SK-N-SH (cell line): ENCODE measurements at regions not wholly inside any gene's neighbourhood (a gene's known extent, or its start where the extent isn't known, plus 50 kb on each side); places are given as distances from the start of the nearest gene placed in this dataset.

ENCODE experiments used
- CTCF ChIA-PET: fragments of 300-600, 350-600 bp; formaldehyde crosslinking; extraction: SDS; loops from one replicate; lab custom pipeline; 2021; lab: Yijun Ruan, JAX
- POLR2A ChIA-PET: fragments of 350-600 bp; sonication (Branson Sonifier 250); formaldehyde crosslinking; extraction: SDS; loops from one replicate; lab custom pipeline; 2020; ENCODE audit warnings: antibody characterized with exemption, inconsistent platforms; lab: Yijun Ruan, JAX
- DNase-seq: peaks from one replicate; pipeline ENCODE4 v3.0.0; 2012
- H2AFZ ChIP-seq: fragments of 200-600 bp; sonication (generic); 2 replicates; pipeline ENCODE4 v1.8.1; 2016; ENCODE audit warnings: antibody characterized with exemption, mild to moderate bottlenecking, low read depth
- H3F3A ChIP-seq: fragments of 200-600 bp; sonication (generic); replicated peaks from 2 replicates; pipeline ENCODE3; 2016; ENCODE audit warnings: antibody characterized with exemption, mild to moderate bottlenecking; ENCODE audit not compliant: insufficient read depth
- H3K27ac ChIP-seq, 2 experiments: fragments of 200-500 bp in 1 of 2; fragments of 200-600 bp in 1 of 2; sonication (Bioruptor generic) in 1 of 2; sonication (generic), shearing (Covaris generic) in 1 of 2; 2 replicates each; pipeline versions ENCODE4 v1.5.1 to v1.6.1; 2014 to 2016; ENCODE audit warnings: low read depth in 2 of 2, inconsistent platforms in 1 of 2, low read length in 1 of 2, mild to moderate bottlenecking in 1 of 2, mixed read lengths in 1 of 2
- H3K27me3 ChIP-seq: fragments of 200-600 bp; sonication (generic), shearing (Covaris generic); 2 replicates; pipeline ENCODE4 v1.6.1; 2016; ENCODE audit warnings: mixed run types; ENCODE audit not compliant: insufficient read depth
- H3K36me3 ChIP-seq, 2 experiments: fragments of 200-500 bp in 1 of 2; fragments of 200-600 bp in 1 of 2; sonication (Bioruptor generic) in 1 of 2; sonication (generic) in 1 of 2; replicated peaks in 1 of 2; 2 replicates each; pipeline versions ENCODE3 to v1.5.1; 2014 to 2016; ENCODE audit warnings: low read length in 1 of 2, mild to moderate bottlenecking in 1 of 2; ENCODE audit not compliant: insufficient read depth in 2 of 2, control insufficient read depth in 1 of 2
- H3K4me1 ChIP-seq, 2 experiments: fragments of 200-500 bp in 1 of 2; fragments of 200-600 bp in 1 of 2; sonication (Bioruptor generic) in 1 of 2; sonication (generic), shearing (Covaris generic) in 1 of 2; 2 replicates each; pipeline versions ENCODE4 v1.5.1 to v1.6.1; 2014 to 2016; ENCODE audit warnings: low read depth in 1 of 2, low read length in 1 of 2, mixed run types in 1 of 2; ENCODE audit not compliant: insufficient read depth in 2 of 2, control insufficient read depth in 1 of 2
- H3K4me2 ChIP-seq: fragments of 200-600 bp; sonication (generic), shearing (Covaris generic); 2 replicates; pipeline ENCODE4 v1.6.1; 2017; ENCODE audit warnings: mixed run types
- H3K4me3 ChIP-seq, 2 experiments: fragments of 200-500 bp in 1 of 2; fragments of 200-600 bp in 1 of 2; sonication (Bioruptor generic) in 1 of 2; sonication (generic), shearing (Covaris generic) in 1 of 2; 2 replicates each; pipeline versions ENCODE4 v1.5.1 to v1.8.1; 2014 to 2016; ENCODE audit warnings: low read depth in 2 of 2, inconsistent platforms in 1 of 2, low read length in 1 of 2, mild to moderate bottlenecking in 1 of 2, mixed read lengths in 1 of 2, moderate library complexity in 1 of 2
- H3K79me2 ChIP-seq: fragments of 200-600 bp; sonication (generic); 2 replicates; pipeline ENCODE4 v1.8.1; 2017; ENCODE audit warnings: mild to moderate bottlenecking; ENCODE audit not compliant: insufficient read depth
- H3K9ac ChIP-seq: fragments of 200-600 bp; sonication (generic); 2 replicates; pipeline ENCODE4 v1.6.1; 2017; ENCODE audit warnings: mixed run types
- H3K9me2 ChIP-seq: fragments of 200-600 bp; sonication (generic); 2 replicates; pipeline ENCODE4 v1.6.1; 2017; ENCODE audit warnings: mixed run types
- H3K9me3 ChIP-seq: fragments of 200-600 bp; sonication (generic); 2 replicates; pipeline ENCODE4 v1.6.1; 2017; ENCODE audit warnings: mixed run types, mild to moderate bottlenecking, moderate library complexity
- H4K20me1 ChIP-seq: fragments of 200-600 bp; sonication (generic); 2 replicates; pipeline ENCODE4 v1.6.1; 2017; ENCODE audit warnings: mild to moderate bottlenecking, mixed run types; ENCODE audit not compliant: insufficient read depth
- CHD2 ChIP-seq: fragments of 150-350 bp; IDR thresholded peaks from 2 replicates; pipeline ENCODE4 v1.6.1; 2018; ENCODE audit warnings: low read length; ENCODE audit not compliant: partially characterized antibody
- ELF1 ChIP-seq: IDR thresholded peaks from 2 replicates; pipeline ENCODE4 v1.4.0; 2012
- EZH2phosphoT487 ChIP-seq: fragments of 200-600 bp; sonication (generic); IDR thresholded peaks from 2 replicates; pipeline ENCODE4 v1.6.1; 2017; ENCODE audit warnings: low read depth, mixed run types, mild to moderate bottlenecking, antibody characterized with exemption, moderate library complexity, borderline replicate concordance
- FOXJ3 ChIP-seq: sonication (generic); formaldehyde crosslinking; IDR thresholded peaks from 2 replicates; pipeline ENCODE4 v1.5.1; 2020; ENCODE audit warnings: mild to moderate bottlenecking, missing genetic modification reagents
- FOXM1 ChIP-seq: IDR thresholded peaks from 2 replicates; pipeline ENCODE4 v1.4.0; 2012; ENCODE audit warnings: low read depth, mild to moderate bottlenecking
- NFIC ChIP-seq: IDR thresholded peaks from 2 replicates; pipeline ENCODE4 v1.4.0; 2012; ENCODE audit warnings: borderline replicate concordance
- NRF1 ChIP-seq: IDR thresholded peaks from 2 replicates; pipeline ENCODE4 v1.6.1; 2012; ENCODE audit warnings: low read depth, mild to moderate bottlenecking, low read length
- POLR2AphosphoS5 ChIP-seq: IDR thresholded peaks from 2 replicates; pipeline ENCODE4 v1.6.1; 2012; ENCODE audit warnings: low read depth, low read length
- RAD21 ChIP-seq: IDR thresholded peaks from 2 replicates; pipeline ENCODE4 v1.6.1; 2012; ENCODE audit warnings: mild to moderate bottlenecking, low read length
- RCOR1 ChIP-seq: fragments of 150-350 bp; IDR thresholded peaks from 2 replicates; pipeline ENCODE4 v1.6.1; 2017; ENCODE audit warnings: antibody characterized with exemption, low read length
- RFX5 ChIP-seq: IDR thresholded peaks from 2 replicates; pipeline ENCODE4 v1.6.1; 2012; ENCODE audit warnings: mild to moderate bottlenecking, improper control_type of control experiment, low read length
- RXRA ChIP-seq: IDR thresholded peaks from 2 replicates; pipeline ENCODE4 v1.4.0; 2012; ENCODE audit warnings: low read depth, mild to moderate bottlenecking, borderline replicate concordance
- SIN3A ChIP-seq: IDR thresholded peaks from 2 replicates; pipeline ENCODE4 v1.6.1; 2012; ENCODE audit warnings: low read depth, mild to moderate bottlenecking, low read length, moderate library complexity, borderline replicate concordance
- SMC3 ChIP-seq: IDR thresholded peaks from 2 replicates; pipeline ENCODE4 v1.6.1; 2012; ENCODE audit warnings: low read depth, low read length, improper control_type of control experiment
- TAF1 ChIP-seq: IDR thresholded peaks from 2 replicates; pipeline ENCODE4 v1.6.1; 2012; ENCODE audit warnings: low read depth, mild to moderate bottlenecking, low read length, moderate library complexity, borderline replicate concordance
- TEAD4 ChIP-seq: IDR thresholded peaks from 2 replicates; pipeline ENCODE4 v1.4.0; 2012; ENCODE audit warnings: mild to moderate bottlenecking, borderline replicate concordance; ENCODE audit not compliant: insufficient read depth
- YY1 ChIP-seq: IDR thresholded peaks from 2 replicates; pipeline ENCODE4 v1.4.0; 2012; ENCODE audit warnings: low read depth, mild to moderate bottlenecking
- WGBS: methylation state at CpG from one replicate; pipeline ENCODE4 v1.1.6; 2017; ENCODE audit warnings: low lambda C conversion rate; 5-methylcytosine and 5-hydroxymethylcytosine counted together
- TF ChIP-seq, protein P1 (sequence below): fragments of 150-350 bp; IDR thresholded peaks from 2 replicates; pipeline ENCODE4 v1.6.1; 2016; ENCODE audit warnings: mild to moderate bottlenecking, low read depth, low read length
- TF ChIP-seq, protein P2 (sequence below): IDR thresholded peaks from 2 replicates; pipeline ENCODE4 v1.4.0; 2012; ENCODE audit warnings: low read depth
- TF ChIP-seq, protein P3 (sequence below): fragments of 200-600 bp; sonication (generic); IDR thresholded peaks from 2 replicates; pipeline ENCODE4 v1.6.1; 2017; ENCODE audit warnings: antibody characterized with exemption, mild to moderate bottlenecking, moderate library complexity
- TF ChIP-seq, protein P4 (sequence below): fragments of 150-350 bp; IDR thresholded peaks from 2 replicates; pipeline ENCODE4 v1.6.1; 2017; ENCODE audit warnings: antibody characterized with exemption, low read length, low read depth, borderline replicate concordance

DNA sequence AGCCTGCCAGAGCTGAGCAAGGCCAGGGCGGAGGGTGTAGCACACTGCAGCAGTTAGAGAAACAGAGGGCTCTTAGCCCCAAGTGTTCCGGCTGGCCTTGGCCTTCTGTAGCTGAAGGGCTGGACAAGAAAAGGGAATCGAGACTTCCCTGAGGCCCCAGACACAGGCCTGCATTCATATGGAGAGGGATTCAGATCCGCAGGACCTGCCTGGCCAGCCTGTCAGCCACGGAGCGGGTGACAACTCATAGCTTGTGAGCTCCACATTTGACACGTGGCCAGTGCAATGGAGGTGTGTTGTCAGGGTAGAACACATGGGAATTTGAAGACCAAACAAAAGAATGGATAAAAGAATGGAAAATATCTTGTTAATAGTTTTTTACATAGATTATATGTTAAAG is 182.2 kb upstream of the GSC start:
- 28% methylated on average over 7 of the region's 7 CpGs for WGBS
- no peaks in the 10 kb centered on the region for H3K27me3 ChIP-seq
- no peak overlapping the region for H2AFZ ChIP-seq
- no peak overlapping the region for H3K4me2 ChIP-seq
- no peak overlapping the region for H3K9ac ChIP-seq
- no peaks in the 10 kb centered on the region for H4K20me1 ChIP-seq
- CTCF ChIA-PET = interaction anchor here (0.6 kb wide), 1 partner anchor 58 kb away, joined by 3 read pairs; no protein-coding TSS in a partner anchor
- H3F3A ChIP-seq = no peaks in the 10 kb centered on the region
- no peaks in the 10 kb centered on the region for H3K9me2 ChIP-seq
- no peaks in the 10 kb centered on the region for H3K79me2 ChIP-seq
- no peaks in the 10 kb centered on the region for H3K36me3 ChIP-seq
- no peaks in the 10 kb centered on the region for H3K4me1 ChIP-seq
- no peak for DNase-seq
- no peaks in the 10 kb centered on the region for H3K9me3 ChIP-seq
- H3K4me3 ChIP-seq = no peak overlapping the region
- no peak overlapping the region for H3K27ac ChIP-seq
- POLR2A ChIA-PET = no interaction called here
- TF ChIP-seq POLR2AphosphoS5 (no peak), SMC3 (no peak), TAF1 (no peak), TEAD4 (no peak), FOXJ3 (no peak), RAD21 (no peak), RFX5 (no peak), EZH2phosphoT487 (no peak), FOXM1 (no peak), CHD2 (no peak), NRF1 (no peak), NFIC (no peak), RCOR1 (no peak), YY1 (no peak)
- TF ChIP-seq, protein P1, sequence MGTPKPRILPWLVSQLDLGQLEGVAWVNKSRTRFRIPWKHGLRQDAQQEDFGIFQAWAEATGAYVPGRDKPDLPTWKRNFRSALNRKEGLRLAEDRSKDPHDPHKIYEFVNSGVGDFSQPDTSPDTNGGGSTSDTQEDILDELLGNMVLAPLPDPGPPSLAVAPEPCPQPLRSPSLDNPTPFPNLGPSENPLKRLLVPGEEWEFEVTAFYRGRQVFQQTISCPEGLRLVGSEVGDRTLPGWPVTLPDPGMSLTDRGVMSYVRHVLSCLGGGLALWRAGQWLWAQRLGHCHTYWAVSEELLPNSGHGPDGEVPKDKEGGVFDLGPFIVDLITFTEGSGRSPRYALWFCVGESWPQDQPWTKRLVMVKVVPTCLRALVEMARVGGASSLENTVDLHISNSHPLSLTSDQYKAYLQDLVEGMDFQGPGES = no peak
- TF ChIP-seq, protein P2, sequence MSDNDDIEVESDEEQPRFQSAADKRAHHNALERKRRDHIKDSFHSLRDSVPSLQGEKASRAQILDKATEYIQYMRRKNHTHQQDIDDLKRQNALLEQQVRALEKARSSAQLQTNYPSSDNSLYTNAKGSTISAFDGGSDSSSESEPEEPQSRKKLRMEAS = no peak
- TF ChIP-seq, protein P3, sequence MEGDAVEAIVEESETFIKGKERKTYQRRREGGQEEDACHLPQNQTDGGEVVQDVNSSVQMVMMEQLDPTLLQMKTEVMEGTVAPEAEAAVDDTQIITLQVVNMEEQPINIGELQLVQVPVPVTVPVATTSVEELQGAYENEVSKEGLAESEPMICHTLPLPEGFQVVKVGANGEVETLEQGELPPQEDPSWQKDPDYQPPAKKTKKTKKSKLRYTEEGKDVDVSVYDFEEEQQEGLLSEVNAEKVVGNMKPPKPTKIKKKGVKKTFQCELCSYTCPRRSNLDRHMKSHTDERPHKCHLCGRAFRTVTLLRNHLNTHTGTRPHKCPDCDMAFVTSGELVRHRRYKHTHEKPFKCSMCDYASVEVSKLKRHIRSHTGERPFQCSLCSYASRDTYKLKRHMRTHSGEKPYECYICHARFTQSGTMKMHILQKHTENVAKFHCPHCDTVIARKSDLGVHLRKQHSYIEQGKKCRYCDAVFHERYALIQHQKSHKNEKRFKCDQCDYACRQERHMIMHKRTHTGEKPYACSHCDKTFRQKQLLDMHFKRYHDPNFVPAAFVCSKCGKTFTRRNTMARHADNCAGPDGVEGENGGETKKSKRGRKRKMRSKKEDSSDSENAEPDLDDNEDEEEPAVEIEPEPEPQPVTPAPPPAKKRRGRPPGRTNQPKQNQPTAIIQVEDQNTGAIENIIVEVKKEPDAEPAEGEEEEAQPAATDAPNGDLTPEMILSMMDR = no peak
- TF ChIP-seq, all 33 proteins: peak for 0

DNA sequence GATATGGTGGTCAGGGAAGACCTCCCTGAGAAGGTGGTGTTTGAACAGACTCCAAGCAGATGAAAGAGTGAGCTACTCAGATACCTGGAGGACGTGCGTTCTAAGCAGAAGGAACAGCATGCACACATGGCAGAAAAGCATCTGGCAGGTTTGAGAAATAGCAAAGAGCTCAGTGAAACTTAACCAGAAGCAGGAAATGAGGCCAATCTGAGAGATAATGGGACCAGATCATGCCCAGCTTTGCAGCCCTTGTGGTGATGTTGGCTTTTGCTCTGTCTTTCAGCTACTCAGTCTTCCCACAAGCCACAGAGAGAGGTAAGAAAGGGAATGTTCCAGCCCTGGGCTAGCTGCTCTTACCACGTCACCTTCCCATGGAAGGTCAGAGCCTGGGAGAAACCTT is 176.3 kb upstream of the GSC start:
- CTCF ChIA-PET = no interaction called here
- H3K27me3 ChIP-seq = no peaks in the 10 kb centered on the region
- H3K4me3 ChIP-seq = no peak overlapping the region
- no peak overlapping the region for H3K9ac ChIP-seq
- H3K9me2 ChIP-seq = no peaks in the 10 kb centered on the region
- no peaks in the 10 kb centered on the region for H3K36me3 ChIP-seq
- POLR2A ChIA-PET = interaction anchor here (1.0 kb wide), 1 partner anchor 10 kb away, joined by 3 read pairs; no protein-coding TSS in a partner anchor
- WGBS = 16% methylated on average over 2 of the region's 3 CpGs
- H3K9me3 ChIP-seq = no peaks in the 10 kb centered on the region
- no peaks in the 10 kb centered on the region; a peak in 1 of 4 replicates for H3K4me1 ChIP-seq
- H3K27ac ChIP-seq = no peak overlapping the region
- no peaks in the 10 kb centered on the region for H3K79me2 ChIP-seq
- no peaks in the 10 kb centered on the region for H3F3A ChIP-seq
- no peak for DNase-seq
- no peak overlapping the region for H3K4me2 ChIP-seq
- H4K20me1 ChIP-seq = no peaks in the 10 kb centered on the region
- H2AFZ ChIP-seq = no peak overlapping the region
- TF ChIP-seq ELF1 (no peak), CHD2 (no peak), TAF1 (no peak), RXRA (no peak), TEAD4 (no peak), NRF1 (no peak), SIN3A (no peak)
- TF ChIP-seq, protein P2 = no peak
- TF ChIP-seq, protein P4, sequence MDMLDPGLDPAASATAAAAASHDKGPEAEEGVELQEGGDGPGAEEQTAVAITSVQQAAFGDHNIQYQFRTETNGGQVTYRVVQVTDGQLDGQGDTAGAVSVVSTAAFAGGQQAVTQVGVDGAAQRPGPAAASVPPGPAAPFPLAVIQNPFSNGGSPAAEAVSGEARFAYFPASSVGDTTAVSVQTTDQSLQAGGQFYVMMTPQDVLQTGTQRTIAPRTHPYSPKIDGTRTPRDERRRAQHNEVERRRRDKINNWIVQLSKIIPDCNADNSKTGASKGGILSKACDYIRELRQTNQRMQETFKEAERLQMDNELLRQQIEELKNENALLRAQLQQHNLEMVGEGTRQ = no peak
- TF ChIP-seq, protein P3 = no peak
